C4-2B (cell line): ENCODE measurements at regions not wholly inside any gene's neighbourhood (a gene's known extent, or its start where the extent isn't known, plus 50 kb on each side); places are given as distances from the start of the nearest gene placed in this dataset.

ENCODE experiments used
- H3K27ac ChIP-seq: fragments of 450-650 bp; 2 replicates; pipeline ENCODE4 v1.5.1; 2017
- CTCF ChIP-seq: fragments of 450-650 bp; conservative IDR thresholded peaks from 2 replicates; pipeline ENCODE4 v1.5.1; 2017; ENCODE audit warnings: mild to moderate bottlenecking
- ZFX ChIP-seq: fragments of 450-650 bp; IDR thresholded peaks from 2 replicates; pipeline ENCODE4 v1.6.1; 2017

- no peak overlapping the region for H3K27ac ChIP-seq
Measured at GRCh38 chr2:2861666-2862240, 515.9 kb downstream of the EIPR1 start.

GRCh38 chr2:2860589-2861300, 516.9 kb downstream of the EIPR1 start:
- no peak overlapping the region for H3K27ac ChIP-seq
- TF ChIP-seq ZFX (no peak), CTCF (no peak)

More at GRCh38 chr2:2861666-2862240, 515.9 kb downstream of the EIPR1 start:
- TF ChIP-seq ZFX (no peak), CTCF (no peak)

GRCh38 chr2:2859732-2860131, 517.9 kb downstream of the EIPR1 start:
- TF ChIP-seq ZFX: no peak
- TF ChIP-seq CTCF: no peak
- H3K27ac ChIP-seq: no peak overlapping the region

- TF ChIP-seq CTCF (no peak), ZFX (no peak)
- no peak overlapping the region for H3K27ac ChIP-seq
Measured at GRCh38 chr2:2859164-2859563, 518.5 kb downstream of the EIPR1 start.

GRCh38 chr2:2856723-2857415, 520.7 kb downstream of the EIPR1 start:
- TF ChIP-seq CTCF (no peak), ZFX (no peak)

GRCh38 chr2:2855297-2855696, 522.3 kb downstream of the EIPR1 start:
- TF ChIP-seq ZFX (no peak), CTCF (no peak)
- H3K27ac ChIP-seq: no peak overlapping the region

More at GRCh38 chr2:2856723-2857415, 520.7 kb downstream of the EIPR1 start:
- H3K27ac ChIP-seq: no peak overlapping the region

- no peak for TF ChIP-seq CTCF
- no peak for TF ChIP-seq ZFX
- no peak overlapping the region for H3K27ac ChIP-seq
Measured at GRCh38 chr2:2853346-2853745, 522.3 kb upstream of the MYT1L start.
